ENCODE measurements at regions not wholly inside any gene's neighbourhood (a gene's known extent, or its start where the extent isn't known, plus 50 kb on each side); places are given as distances from the start of the nearest gene placed in this dataset.

- no peak for TF ChIP-seq CTCF (IDR thresholded peaks at IDR 0.05; ENCODE audit: low read length)
- TF ChIP-seq EZH2 (optimal IDR thresholded peaks at IDR 0.05; ENCODE audit: low read depth, low read length) = no peak
- TF ChIP-seq EZH2phosphoT487 (IDR thresholded peaks at IDR 0.05; ENCODE audit: low read length) = no peak
These were observed 716.0 kb upstream of the EYS start for GRCh38 chr6:66423047-66423446.
